ENCODE measurements at regions not wholly inside any gene's neighbourhood (a gene's known extent, or its start where the extent isn't known, plus 50 kb on each side); places are given as distances from the start of the nearest gene placed in this dataset.

DNA sequence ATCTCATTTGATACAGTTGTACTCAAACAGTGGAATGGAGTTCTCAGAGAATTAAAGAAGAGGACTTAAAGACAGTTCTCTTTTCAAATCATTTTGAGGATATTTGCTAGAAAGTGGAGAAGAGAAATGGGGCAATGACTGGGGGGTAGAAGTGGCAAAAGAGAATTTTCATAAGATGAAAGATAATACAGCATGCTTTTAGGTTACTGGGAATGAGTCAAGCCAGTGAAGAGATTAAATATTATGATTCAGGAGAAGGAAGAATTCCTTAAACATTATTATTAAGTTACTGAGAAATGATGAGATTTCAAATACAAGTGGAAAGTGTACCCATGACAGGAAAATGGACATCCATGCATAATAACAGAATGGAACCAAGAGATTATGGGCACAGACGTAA is 219.0 kb upstream of the DKK2 start (continued):
- TF ChIP-seq, protein P1, sequence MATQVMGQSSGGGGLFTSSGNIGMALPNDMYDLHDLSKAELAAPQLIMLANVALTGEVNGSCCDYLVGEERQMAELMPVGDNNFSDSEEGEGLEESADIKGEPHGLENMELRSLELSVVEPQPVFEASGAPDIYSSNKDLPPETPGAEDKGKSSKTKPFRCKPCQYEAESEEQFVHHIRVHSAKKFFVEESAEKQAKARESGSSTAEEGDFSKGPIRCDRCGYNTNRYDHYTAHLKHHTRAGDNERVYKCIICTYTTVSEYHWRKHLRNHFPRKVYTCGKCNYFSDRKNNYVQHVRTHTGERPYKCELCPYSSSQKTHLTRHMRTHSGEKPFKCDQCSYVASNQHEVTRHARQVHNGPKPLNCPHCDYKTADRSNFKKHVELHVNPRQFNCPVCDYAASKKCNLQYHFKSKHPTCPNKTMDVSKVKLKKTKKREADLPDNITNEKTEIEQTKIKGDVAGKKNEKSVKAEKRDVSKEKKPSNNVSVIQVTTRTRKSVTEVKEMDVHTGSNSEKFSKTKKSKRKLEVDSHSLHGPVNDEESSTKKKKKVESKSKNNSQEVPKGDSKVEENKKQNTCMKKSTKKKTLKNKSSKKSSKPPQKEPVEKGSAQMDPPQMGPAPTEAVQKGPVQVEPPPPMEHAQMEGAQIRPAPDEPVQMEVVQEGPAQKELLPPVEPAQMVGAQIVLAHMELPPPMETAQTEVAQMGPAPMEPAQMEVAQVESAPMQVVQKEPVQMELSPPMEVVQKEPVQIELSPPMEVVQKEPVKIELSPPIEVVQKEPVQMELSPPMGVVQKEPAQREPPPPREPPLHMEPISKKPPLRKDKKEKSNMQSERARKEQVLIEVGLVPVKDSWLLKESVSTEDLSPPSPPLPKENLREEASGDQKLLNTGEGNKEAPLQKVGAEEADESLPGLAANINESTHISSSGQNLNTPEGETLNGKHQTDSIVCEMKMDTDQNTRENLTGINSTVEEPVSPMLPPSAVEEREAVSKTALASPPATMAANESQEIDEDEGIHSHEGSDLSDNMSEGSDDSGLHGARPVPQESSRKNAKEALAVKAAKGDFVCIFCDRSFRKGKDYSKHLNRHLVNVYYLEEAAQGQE (IDR thresholded peaks at IDR 0.05; ENCODE audit: unreplicated experiment): no peak

- Mint-ChIP-seq H3K27me3 (ENCODE audit: insufficient read depth, low read depth, poor library complexity) (no peaks in the 10 kb centered on the region), H3K9me3 (no peaks in the 10 kb centered on the region), H3K27ac (no peak overlapping the region), H3K36me3 (ENCODE audit: low read depth) (no peaks in the 10 kb centered on the region), H3K4me1 (peaks cover 3% of the 10 kb centered on the region; the same call in 1 of the 3 replicates), H3K4me3 (no peak overlapping the region)
- H2AFZ ChIP-seq: no peak overlapping the region
- no peak overlapping the region for H3K27ac ChIP-seq (ENCODE audit: low read depth)
- H3K4me1 ChIP-seq (ENCODE audit: insufficient read depth): no peaks in the 10 kb centered on the region
- H3K36me3 ChIP-seq (ENCODE audit: insufficient read depth): no peaks in the 10 kb centered on the region
- no peak overlapping the region for H3K4me3 ChIP-seq
- H3F3A ChIP-seq (replicated peaks; ENCODE audit: low read depth): no peaks in the 10 kb centered on the region
- no peaks in the 10 kb centered on the region for H3K79me2 ChIP-seq (replicated peaks; ENCODE audit: insufficient read depth)
- ATAC-seq (no peak), DNase-seq (ENCODE audit: low spot score) (no peak)
- H3K9me2 ChIP-seq (ENCODE audit: insufficient read depth): no peaks in the 10 kb centered on the region
- H3K4me2 ChIP-seq: no peak overlapping the region
- no peaks in the 10 kb centered on the region for H3K27me3 ChIP-seq (ENCODE audit: insufficient read depth)
- no peaks in the 10 kb centered on the region for H4K20me1 ChIP-seq (replicated peaks; ENCODE audit: insufficient read depth)
- TF ChIP-seq ZNF331 (CRISPR knock-in tag; IDR thresholded peaks at IDR 0.05; ENCODE audit: low read depth): no peak
- no peak for TF ChIP-seq ETS1 (IDR thresholded peaks at IDR 0.05)
- no peak for TF ChIP-seq ZNF462 (CRISPR knock-in tag; IDR thresholded peaks at IDR 0.05)
- TF ChIP-seq, protein P1 (IDR thresholded peaks at IDR 0.05; ENCODE audit: unreplicated experiment): no peak
- TF ChIP-seq CTCF (conservative IDR thresholded peaks at IDR 0.05; ENCODE audit: low read depth in 2 of 2): no peak
- TF ChIP-seq CREB1 (CRISPR knock-in tag; IDR thresholded peaks at IDR 0.05; ENCODE audit: low read depth): no peak
- no peak for TF ChIP-seq NANOG (IDR thresholded peaks at IDR 0.05; ENCODE audit: borderline replicate concordance)
- TF ChIP-seq EZH2 (IDR thresholded peaks at IDR 0.05; ENCODE audit: low read depth, unreplicated experiment): no peak
These were observed 217.5 kb upstream of the DKK2 start for GRCh38 chr4:107253579-107254068.

Data from GM23338 (cell line).